ENCODE measurements at regions not wholly inside any gene's neighbourhood (a gene's known extent, or its start where the extent isn't known, plus 50 kb on each side); places are given as distances from the start of the nearest gene placed in this dataset.
"Not testable (repeated sequence)": the region's sequence is repeated elsewhere in the genome, so short reads cannot be mapped to it uniquely, and the experiment has no call there.

GRCh38 chr5:52255308-52255707, 532.4 kb upstream of the ITGA1 start:
- no peak for DNase-seq (ENCODE audit: low spot score)

- no peak for DNase-seq (ENCODE audit: low spot score)
Measured at GRCh38 chr5:52262844-52263243, 524.9 kb upstream of the ITGA1 start.

- no peak for DNase-seq (ENCODE audit: low spot score)
Measured at GRCh38 chr5:52269401-52269800, 518.3 kb upstream of the ITGA1 start.

- no peak for DNase-seq (ENCODE audit: low spot score)
Measured at GRCh38 chr5:52269859-52270258, 517.9 kb upstream of the ITGA1 start.

GRCh38 chr5:52275639-52276038, 512.1 kb upstream of the ITGA1 start:
- no peak for DNase-seq (ENCODE audit: low spot score)

DNA sequence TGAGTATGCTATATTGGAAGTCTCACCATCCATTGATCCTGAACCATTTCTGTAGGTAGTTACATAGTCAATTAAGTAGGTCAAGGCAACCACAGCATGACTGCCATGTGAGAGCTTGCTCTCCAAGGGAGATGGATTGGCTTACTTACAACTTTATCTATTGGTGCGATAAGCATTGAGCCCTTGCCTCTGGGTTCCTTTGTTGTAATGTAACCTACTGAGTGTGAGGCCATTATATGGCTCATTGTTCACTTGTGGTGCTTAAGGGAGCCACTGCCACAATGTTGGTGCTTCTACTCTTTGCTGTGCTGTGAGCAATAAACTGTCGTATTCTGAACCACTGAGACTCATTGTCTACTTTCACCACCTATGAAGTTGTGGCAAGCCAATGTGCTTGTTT, 510.6 kb upstream of the ITGA1 start:
- no peak for DNase-seq (ENCODE audit: low spot score)

DNA sequence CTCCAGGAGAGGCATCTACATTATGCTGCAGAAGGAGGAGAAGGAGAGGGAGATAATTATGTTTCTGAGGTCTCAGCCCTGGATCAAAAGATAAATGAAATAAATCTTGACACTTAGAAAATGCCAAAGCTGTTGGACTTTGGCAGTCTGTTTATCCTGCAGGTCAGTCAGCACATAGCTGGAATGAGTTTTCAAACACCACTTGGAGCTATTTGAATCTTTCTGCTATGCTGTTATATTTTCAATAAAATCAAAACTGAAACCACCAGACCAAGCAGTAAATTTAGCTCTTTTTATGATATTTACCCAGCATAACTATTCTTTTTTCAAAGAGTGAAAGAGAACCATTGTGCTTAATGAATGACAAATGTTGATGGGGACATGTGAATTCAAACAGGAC, 505.1 kb upstream of the ITGA1 start:
- DNase-seq (ENCODE audit: low spot score), result no peak

DNA sequence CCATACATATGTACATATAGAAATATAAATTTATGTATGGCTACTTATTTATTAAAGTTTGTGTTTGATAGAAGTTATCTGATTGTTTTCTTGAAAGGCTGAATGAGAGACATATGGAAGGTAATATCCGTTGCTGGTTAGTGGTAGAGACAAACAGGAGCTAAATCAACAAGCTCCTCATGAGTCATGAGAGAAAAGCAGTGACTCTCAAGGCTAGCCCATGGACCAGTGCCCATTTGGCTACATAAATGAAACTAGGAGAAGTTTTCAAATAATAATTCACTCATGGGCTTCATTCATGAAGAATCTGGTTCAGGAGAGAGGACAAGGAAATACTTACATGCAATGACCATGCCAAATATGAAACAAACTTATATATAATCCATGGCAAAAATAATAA, 504.5 kb upstream of the ITGA1 start:
- DNase-seq (ENCODE audit: low spot score), result no peak

DNA sequence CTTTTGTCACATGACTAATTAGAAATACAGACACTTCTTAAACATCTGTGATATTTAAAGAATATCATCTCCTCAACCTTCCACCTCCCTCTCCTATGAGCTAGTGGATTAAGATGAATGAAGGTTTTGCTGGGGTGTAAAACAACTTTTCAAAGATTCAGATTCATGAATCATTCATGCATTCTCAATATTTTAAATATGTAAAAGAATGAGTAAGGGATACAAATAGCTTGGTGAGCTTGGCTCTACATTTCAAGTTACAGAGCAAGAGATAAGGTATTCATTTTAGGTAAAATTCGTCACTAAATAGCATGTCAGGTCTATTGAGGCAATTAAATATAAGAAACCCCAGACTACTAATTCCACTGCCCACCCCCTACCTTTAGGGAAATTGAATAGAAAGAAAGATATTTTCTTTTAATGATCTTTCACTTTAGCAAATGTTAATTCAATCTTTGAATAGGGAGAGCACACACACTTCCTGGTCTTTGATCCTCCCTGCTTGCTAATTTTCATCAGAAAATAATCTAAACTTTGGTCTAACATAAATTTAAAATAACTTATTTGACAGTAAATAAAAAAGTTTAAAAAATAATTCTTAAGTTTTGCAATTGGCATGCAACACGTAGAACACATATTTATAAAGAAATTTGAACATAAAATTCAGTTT, 486.9 kb upstream of the ITGA1 start:
- no peak for DNase-seq (ENCODE audit: low spot score)

DNA sequence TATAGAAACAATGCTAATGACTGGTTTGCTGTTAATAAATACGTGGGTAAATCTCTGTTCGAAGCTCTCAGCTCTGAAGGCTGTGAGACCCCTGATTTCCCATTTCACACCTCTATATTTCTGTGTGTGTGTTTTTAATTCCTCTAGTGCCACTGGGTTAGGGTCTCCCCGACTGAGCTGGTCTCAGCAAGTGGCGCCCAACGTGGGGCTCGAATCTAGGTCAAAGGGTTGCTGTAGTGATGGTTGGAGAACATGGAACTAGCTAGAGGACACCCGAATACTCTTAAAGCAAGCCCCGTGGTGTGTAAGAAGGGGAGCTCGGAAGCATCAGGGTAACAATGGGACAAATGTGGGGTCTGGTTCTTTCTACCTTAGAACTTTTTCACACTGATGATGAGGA, 482.9 kb upstream of the ITGA1 start:
- not testable (repeated sequence) for DNase-seq (ENCODE audit: low spot score)

- DNase-seq (ENCODE audit: low spot score), result no peak
Measured at GRCh38 chr5:52328220-52328806, 459.4 kb upstream of the ITGA1 start.

DNA sequence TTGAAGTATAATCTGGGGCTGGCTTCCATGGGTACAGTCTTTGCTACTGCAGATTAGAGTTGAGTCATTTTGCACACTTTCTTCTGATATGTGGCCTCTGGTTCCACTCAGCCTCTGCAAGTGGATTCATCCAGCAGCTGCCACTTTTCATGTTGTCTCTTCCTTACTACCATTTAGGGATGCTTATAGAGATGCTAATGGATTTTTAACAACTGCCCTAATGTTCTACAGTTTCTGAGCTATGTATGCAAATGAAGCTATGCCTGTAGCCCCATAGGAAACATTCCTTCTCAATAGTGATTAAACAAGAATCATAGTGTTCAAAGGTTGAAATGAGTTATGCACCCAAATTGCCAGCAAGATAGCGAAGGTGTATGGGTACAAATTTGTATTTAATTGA, 456.0 kb upstream of the ITGA1 start:
- no peak for DNase-seq (ENCODE audit: low spot score)

DNA sequence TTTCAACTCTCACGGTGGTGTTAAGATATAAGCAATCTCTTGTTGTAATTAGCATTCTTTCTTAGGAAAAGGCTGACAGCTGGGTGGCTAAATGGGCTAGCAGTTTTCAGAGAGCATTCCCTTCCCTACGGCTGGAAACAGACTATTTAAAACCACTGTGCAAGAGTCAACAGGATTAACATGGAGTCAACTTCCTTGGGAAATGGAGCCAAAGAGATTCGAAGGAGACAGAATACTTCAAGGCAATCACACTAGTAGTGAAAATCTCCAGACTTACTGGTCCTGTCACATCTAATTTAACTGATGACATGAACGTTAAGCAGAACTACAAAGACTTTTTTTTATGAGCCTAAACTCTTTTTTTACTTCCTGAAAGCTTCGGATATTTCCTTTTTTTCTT, 453.3 kb upstream of the ITGA1 start:
- DNase-seq (ENCODE audit: low spot score), result peak; percentile 70

- DNase-seq (ENCODE audit: low spot score), result no peak
Measured at GRCh38 chr5:52339285-52339684, 448.4 kb upstream of the ITGA1 start.

DNA sequence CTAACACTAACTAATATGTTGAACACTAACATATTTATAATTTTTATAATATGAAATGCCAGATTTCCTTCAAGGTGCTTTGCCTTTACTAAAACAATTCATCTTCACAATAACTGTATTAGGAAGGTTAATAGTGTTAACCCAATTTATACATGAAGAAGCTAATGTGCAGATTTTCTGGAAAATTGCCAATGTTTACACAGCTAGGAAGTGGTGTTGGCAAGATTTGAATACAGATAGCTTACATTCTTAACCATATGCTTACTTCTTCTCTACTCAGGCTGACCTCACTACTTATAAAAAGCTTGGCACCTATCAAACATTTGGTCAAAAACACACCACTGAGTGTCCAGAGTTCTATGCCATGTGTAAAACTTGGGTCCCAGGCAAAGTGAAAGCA, 445.4 kb upstream of the ITGA1 start:
- DNase-seq (ENCODE audit: low spot score), result no peak

- DNase-seq (ENCODE audit: low spot score), result peak; percentile 25
Measured at GRCh38 chr5:52356311-52356918, 431.3 kb upstream of the ITGA1 start.

- DNase-seq (ENCODE audit: low spot score), result no peak
Measured at GRCh38 chr5:52359261-52359660, 428.5 kb upstream of the ITGA1 start.

GRCh38 chr5:52360985-52361384, 426.7 kb upstream of the ITGA1 start:
- DNase-seq (ENCODE audit: low spot score), result no peak

- DNase-seq (ENCODE audit: low spot score), result no peak
Measured at GRCh38 chr5:52374286-52374685, 413.4 kb upstream of the ITGA1 start.

- DNase-seq (ENCODE audit: low spot score), result no peak
Measured at GRCh38 chr5:52375969-52376368, 411.7 kb upstream of the ITGA1 start.

DNA sequence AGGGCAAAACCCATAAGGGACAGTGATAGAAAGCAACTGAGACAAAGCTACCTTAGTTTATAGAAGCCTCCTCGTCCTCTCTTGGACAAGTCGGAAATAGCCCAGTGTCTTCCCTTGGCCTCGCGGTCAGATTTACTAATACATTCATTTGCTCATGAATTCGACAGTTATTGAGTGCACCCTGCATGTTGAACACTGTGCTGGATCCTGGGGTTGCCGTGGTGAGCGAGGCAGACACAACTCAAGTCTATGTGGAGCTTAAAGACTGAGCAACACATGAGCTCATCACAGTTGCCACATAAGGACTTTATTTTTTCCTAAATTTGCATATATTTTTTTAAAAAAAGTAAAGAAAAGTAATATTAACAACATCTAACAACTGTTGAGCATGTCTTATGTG, 411.1 kb upstream of the ITGA1 start:
- DNase-seq (ENCODE audit: low spot score), result no peak

GRCh38 chr5:52378237-52378636, 409.5 kb upstream of the ITGA1 start:
- DNase-seq (ENCODE audit: low spot score), result no peak

- no peak for DNase-seq (ENCODE audit: low spot score)
Measured at GRCh38 chr5:52388349-52388748, 399.4 kb upstream of the ITGA1 start.

Data from umbilical cord (tissue), 1 donor.